HG03064 (cell line): ENCODE measurements at regions not wholly inside any gene's neighbourhood (a gene's known extent, or its start where the extent isn't known, plus 50 kb on each side); places are given as distances from the start of the nearest gene placed in this dataset.

ENCODE experiments used
- ATAC-seq: cut with Tn5 transposase; IDR thresholded peaks from one replicate; pipeline ENCODE4 v1.9.1; 2021; ENCODE audit warnings: low read depth; ENCODE audit not compliant: unreplicated experiment

DNA sequence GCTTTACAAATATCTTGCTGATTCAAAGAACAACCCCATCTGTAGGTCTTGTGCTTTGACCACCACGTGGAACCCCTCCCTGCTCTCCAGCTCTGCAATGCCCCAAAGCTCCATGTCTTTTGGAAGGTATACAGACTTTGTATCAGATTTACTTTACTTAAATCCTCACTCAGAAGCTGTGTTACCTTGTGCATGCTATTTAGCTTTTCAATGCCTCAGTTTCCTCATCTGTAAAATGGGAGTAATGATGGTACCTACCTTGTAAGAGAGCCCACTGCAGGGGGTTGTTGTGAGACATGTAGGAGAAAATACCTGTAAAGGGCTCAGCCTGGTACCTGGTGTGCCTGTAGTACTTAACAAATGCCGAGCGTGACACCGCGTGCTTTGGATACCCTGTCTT lies 200.2 kb upstream of the CHD6 start:
- ATAC-seq: no peak

DNA sequence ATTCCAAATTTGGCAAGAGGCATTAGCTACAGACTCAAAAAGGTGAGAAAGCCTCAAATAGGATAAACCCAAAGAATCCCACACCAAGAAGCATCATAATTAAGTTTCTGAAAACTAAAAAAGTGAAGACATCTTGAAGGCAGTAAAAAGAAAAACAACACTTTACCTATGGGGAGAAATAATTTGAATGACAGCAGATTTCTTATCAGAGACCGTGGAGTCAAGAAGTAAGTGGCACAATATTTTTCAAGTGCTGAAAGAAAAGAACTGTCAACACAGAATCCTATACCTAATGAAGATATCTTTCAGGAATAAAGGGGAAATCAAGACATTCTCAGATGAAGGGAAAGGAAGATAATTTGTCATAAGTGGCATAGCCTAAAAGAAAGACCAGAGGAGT lies 193.3 kb upstream of the CHD6 start:
- ATAC-seq: no peak

DNA sequence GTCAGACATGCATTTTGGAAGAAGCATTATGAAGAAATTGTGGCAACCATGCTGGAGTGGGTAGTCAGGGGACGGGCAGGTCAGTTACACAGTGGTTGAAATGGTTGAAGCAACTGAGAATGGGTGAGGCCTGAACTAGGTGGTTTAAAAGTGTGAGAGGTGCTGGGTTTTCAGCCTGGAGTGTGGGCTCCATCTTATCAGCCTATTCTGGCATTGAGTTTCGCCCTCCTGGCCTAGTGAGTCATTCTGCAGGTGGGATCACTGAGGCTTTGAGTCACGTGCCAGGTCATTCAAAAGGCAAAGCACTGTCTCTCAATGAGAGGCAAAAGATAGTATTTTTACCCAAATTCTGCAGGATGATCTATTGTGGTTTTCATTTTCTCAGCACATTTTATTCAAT lies 181.9 kb upstream of the CHD6 start:
- ATAC-seq: no peak

DNA sequence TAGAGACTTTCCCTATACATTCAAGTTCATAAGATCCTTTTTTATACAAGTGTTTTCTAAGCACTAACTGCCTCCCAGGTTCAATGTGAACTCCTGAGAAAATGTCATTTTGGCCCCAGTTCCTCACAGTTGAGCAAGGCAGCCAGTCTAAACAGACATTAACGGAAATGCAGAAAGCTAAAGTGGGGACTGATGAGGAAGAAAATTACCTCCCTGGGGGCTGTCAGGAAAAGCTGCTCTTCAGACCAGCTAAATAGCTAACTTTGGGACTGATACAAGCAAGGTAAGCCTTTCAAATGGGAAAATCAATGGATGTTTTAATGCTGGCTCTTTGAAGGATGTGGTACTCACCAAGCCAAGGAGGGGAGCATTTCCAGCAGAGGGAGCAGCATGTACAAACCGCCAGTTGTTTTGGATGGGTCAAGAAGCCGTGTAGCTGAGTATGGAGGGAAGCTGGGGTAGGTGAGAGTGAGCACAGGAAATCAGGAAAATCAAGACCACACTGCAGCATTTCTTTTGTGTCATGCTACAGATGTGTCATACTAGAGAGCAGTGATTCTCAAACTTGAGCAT lies 180.8 kb upstream of the CHD6 start:
- no peak for ATAC-seq

DNA sequence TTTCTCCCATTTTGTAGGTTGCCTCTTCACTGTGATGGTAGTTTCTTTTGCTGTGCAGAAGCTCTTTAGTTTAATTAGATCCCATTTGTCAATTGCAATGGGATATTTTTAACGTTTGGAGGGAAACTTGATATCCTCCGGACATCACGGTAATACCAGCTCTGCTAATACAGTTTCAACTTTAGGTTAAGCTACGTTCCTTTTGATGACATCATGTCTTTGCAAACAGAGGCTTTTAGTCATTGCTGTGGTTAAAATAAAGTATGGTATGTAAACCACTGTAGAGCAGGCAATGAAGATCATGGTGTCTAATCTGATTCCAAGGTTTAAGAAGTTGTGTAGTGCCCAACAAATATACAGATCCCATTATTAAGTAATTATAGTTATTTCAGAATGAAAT lies 168.0 kb upstream of the CHD6 start:
- no peak for ATAC-seq

DNA sequence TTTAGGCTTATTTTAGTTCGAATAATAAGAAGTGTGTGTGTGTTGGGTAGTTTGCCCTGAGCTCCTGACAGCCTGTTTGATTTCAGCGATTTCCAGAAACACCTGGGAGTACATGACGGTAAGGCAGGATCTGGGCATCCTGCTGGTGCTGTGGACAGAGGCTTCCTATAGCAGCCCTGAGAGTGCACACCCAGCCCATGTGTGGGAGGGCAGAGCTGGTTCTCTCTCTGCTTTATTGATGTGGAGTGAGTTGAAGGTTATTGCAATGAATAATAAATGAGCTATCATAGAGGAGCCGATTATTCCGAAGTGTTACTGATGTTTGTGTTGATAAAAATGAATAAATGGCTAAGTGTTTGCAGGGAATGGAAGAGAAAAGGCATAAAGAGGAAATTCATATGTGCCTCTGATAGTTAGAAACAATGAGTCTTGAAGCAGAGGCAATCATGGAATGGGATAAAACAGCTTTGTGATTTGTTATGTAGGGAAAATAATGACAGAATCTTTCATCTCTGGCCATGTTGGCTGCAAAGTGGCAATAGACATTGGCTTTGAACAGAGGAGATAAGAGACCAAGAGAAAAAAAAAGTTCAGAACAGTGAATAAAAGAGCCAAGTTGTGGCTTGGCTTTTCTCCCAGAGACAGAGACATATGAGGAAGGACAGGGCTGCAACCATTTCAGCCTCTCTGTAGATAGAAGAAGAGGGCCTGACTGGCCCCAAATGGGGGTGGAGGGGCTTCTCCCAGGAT lies 166.2 kb upstream of the CHD6 start:
- ATAC-seq: no peak

DNA sequence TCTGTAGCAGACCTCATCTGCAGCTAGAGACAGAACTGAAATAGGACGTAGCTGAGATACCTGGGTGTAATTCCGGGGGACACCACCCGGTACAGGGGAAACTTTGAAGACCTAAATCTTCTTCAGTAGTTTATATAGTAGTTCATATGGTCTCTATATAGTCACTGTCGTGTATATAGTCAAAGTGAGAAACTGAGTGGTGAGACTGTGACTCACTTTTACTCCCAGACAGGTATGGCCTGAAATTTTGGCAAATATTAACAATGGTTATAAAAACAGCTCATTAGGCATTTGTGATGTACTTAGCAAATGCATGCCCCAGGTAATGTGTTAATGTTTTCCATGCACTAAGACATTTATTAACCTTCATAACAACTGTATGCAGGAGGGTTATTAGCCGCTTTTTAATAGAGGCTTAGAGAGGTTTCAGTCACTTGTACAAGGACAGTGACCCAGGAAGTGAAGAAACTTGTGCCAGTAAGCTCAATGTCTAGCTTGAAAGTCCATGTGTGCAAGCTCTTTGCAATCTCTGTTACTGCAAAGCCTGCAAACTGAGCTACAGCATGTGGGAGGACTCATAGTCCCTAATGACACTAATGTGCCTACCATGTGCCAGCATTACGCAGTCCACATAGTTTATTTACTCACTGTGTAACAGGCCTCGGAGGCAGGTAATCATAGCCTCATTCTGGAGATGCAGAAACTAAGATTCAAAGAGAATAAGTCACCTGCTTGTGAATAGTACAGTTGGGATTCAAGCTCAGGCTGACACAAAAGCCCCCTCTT lies 165.4 kb upstream of the CHD6 start:
- ATAC-seq: no peak

DNA sequence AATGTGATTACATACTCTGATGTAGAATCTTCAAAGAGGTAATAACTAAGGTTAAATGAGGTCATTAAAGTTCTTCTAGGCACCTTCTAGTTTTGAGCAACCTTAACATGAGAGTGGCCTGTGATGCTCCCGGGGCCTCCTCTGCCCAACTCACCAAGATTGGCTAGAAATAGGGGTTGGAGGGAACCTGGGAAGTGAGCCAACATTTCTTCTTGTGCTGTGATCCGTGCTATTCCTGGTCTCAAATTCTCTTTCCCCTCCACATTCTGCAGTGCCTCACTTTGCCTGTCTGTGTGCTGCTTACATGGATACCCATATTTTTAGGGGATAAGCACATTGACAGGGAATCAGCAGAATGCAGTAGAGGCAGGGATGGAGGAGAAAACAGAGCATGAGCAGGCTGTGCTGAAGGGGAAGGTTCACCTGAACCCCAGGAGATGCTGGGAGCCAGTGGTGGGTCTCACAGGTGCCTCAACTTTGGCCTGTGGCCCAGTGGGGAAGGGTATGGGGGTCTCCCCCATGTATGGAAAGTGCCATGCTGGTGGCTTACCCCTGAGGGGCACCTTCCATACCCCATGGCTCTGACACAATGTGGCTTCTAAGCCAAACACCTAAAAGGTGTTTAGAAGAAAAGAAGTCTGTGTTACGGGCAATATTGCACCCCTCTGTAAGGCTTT lies 164.7 kb upstream of the CHD6 start:
- ATAC-seq: no peak

DNA sequence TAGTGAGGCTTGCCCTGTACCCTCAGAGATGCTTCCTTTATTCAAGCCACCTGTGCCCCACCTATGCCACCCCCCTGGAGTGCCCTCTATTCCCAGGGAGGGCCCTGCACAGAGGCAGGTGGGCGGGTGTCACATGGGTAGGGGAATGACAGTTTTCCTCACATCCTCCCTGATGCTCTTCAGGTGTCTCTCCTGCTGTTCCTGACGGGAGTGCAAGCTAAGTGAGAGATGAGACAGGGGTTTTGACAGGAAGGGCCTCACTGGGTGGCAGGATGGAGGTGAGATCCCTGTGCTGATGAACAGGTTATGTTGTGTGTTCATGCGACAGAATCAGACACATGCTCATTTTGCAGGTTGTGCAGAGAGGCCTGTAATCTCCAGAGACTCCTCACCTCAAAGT lies 164.1 kb upstream of the CHD6 start:
- ATAC-seq: no peak

DNA sequence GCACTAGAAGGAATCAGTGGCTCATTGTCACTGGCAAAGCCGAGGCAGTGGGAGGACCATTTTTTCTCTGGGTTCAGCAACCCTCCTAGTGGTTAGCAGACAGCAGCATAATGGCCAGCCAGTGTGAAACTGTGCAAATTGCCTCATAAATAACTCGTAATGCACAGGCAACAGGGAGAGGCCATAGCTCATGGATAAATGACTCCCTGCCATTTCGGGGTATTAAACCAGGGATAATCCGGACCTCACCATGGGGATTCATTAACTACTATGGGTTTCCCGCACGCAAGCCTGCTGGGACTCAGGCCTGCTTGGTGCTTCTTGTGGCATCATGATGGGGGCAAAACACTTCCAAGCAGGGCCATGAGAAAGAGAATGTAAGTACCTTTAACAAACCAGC lies 158.2 kb upstream of the CHD6 start:
- ATAC-seq: no peak

DNA sequence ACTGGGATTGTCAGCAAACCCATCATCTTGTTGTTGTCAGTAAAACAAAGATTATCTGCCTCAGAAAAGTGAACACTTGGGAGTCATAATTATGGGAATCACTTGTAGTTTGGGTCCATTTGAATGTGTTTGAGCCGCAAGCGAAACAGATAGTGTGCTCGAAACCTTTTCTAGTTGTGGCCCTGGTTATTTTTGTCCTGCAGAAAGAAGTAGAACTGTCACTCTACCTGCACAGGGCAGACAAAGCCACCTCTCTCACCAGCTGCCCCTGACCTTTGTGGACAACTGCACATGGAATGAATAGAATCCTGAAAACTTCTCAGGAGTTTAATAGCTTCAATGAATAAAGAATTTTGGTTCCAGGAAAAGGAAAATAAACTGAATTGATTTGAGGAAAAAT lies 156.1 kb upstream of the CHD6 start:
- ATAC-seq: no peak

DNA sequence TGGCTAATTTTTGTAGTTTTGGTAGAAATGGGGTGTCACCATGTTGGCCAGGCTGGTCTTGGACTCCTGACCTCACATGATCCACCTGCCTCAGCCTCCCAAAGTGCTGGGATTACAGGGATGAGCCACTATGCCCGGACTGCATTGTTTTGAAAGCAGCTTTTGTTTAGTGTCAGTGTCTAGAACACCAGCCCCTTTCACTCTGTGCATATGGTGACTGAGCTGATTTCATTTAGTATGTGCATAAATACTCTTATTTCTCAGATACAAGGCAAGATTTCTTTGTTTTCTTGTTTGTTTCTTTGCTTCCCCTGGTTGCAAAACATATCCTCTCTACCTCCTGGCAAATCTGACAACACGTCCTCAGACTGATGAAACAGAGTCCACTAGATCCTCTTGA lies 152.8 kb upstream of the CHD6 start:
- no peak for ATAC-seq

DNA sequence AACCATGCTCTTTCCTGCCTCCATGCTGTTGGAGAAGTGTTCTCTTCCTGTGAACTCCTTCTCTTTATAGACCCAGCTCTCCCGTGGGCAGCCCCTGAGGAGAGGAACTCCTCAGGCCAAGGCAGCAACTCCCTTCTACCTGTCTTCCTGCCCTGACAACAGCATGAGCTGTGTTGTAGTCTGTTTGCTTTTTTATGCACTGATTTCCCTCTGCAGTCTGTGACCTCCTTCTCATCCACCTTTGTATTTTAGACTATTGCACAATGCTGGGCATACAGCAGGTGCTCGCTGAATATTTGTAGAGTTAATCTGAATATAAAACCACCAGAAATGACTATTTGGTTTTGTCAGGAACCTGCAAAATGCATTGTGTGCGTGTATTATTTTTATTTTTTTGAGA lies 152.2 kb upstream of the CHD6 start:
- no peak for ATAC-seq

DNA sequence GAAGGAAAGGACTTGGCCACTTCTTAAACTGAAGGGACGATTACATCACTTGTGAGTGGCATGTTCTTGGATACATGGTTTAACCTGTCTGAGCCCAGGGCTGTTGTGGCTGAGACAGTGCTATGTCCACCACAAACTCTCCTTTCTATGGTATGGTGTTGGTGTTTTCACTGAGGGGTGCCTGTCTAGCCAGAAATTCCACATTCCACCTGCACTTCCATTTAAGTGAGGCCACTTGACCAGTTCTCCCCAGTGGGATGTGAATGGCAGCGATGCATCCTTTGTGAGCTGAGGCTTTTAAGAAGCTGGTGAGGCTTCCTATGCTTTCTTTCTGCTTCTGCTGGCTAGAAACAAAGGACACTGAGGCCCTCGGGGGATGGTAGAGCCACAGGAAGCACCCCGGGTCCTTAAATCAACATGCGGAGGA lies 151.4 kb upstream of the CHD6 start:
- no peak for ATAC-seq

DNA sequence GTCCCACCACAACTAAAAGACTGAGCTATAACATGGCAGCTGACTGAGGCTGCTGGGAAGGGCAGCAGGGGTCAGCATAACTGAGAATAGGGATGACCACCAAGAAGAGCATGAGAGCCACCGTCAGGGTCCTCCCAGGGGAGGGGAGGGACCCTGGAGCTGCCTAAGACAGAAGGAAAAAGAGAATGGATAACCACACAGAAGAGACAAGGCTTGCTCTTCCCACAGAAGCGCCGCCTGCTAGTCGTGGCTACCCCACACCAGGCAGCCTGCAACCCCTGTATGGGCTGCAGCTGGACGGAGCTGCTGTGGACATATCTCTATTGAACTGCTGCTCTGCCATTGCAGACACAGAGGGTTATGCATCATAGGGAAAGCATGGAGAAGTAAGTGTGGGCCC lies 132.0 kb upstream of the CHD6 start:
- no peak for ATAC-seq

DNA sequence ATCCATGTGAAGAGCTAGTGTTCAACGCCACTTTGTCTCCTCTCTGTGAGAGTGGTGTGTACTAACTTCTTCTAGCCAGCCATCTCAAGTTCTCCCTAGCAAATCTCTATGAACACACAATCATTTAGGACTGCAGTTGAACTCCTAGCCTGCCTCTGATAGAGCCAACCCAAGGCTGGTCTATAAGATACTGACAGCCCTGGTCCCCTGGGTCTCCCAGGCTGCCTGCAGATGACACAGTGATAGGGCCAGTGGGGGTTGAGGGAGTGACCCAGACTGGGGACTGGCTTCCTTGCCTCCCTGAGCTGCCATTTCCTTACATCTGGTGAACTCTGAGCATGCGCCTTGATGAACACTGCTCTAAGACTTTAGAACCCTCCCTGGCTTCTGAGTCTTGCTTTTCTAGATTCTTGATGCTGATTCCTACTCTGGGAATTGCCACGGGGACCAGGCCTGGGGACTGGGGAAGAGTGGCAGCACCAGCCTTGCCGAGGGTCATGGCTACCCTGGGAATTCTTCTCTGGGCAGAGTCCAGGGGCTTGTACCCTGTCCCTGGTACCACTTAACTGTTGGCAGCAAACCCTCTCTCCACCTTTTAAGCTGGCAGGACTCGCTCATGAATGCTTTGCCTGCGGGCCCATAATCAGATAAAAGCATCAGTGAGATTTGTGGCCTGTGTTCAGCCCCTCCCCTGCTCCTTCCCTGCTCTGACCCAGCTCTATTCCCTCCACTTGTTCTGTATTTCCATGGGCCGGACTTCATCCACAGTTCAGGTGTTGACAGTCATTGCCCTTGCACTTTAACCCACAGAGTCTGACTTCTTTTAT lies 130.8 kb upstream of the CHD6 start:
- no peak for ATAC-seq

DNA sequence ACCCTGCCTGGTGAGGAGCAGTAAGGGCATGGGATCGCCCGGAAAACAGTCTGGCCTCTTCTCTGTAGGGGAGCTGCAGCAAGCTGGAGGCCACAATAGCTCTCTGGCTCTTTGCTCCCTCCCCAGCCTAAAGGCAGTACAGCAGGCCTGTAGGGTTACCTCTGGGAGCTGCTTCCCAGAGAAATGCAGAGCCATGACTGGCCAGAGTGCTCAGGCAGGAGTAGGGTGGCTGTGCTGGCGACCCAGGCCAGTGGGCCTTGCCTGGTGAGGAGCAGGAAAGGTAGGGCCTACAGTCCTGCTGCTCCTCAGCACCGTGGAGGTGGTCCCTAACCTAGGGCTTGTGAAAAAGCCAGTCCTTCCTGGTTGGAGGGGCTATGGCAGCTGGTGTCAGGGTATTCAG lies 129.9 kb upstream of the CHD6 start:
- no peak for ATAC-seq

DNA sequence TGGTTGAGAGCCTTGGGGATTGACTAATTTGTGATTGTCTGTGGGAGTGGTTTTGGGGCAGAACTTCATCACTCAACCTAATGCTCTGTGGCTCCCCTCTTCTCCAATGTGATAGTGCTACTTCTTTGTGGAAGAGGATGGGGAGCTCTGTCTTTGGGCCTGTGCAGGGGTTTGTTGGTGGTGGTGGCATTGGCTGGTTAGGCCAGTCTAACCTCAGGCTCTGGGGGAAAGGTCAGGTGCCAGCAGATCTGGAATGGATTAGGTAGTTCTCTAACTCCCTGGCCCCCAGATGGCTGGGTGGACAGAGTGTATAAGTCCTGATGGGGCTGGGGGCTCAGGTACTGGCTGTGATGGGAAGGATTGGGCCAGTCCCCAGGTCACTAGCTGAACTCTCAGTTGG lies 129.0 kb upstream of the CHD6 start:
- no peak for ATAC-seq

DNA sequence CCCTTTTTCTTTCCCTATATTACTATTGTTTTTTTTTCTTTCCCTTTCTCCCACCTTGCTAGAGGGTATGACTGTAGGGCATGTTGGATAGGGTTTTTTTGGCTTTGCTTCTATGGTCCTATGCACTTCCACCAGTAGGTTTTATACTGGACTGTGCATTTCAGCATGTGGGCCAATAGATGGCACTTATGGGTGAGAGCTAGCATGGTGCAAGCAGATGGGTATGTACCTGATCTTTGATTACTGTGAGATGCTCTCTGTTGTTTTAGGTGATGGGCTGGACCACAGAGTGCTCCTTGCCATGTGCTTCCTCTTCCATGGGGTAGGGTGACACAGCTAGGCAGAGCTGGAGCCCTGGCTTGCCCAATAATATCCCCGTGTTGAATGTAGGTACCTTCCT lies 128.5 kb upstream of the CHD6 start:
- ATAC-seq: no peak

DNA sequence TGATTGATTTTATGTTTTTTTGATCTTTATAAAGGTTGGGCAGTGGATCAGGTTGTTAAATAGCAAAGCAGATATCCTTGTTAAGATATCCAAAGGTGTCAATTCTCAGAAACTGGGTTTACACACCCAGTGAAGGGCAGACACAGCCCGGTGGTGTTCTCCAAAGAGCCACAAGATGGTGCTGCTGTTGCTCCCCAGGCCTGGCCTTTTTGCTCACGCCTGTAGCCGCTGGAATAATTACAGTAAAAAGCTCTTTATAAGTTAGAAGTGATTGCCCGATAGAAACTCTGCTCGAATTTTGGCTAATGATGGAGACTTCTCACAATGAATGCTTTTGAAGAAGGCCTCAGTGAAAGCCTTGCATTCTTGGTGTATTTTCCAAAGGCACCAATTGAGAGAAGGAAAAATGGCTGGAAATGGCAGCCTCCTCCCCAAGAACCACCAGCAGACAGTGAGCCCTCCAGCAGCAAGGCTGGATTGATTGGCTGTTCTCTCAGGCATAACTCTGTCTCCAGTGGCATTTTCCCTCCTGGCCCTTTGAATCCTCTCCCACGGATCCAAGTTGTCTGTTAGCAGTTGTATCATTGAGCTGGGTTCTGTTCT lies 120.5 kb upstream of the CHD6 start:
- ATAC-seq: no peak
